ENCODE measurements at regions not wholly inside any gene's neighbourhood (a gene's known extent, or its start where the extent isn't known, plus 50 kb on each side); places are given as distances from the start of the nearest gene placed in this dataset.

DNA sequence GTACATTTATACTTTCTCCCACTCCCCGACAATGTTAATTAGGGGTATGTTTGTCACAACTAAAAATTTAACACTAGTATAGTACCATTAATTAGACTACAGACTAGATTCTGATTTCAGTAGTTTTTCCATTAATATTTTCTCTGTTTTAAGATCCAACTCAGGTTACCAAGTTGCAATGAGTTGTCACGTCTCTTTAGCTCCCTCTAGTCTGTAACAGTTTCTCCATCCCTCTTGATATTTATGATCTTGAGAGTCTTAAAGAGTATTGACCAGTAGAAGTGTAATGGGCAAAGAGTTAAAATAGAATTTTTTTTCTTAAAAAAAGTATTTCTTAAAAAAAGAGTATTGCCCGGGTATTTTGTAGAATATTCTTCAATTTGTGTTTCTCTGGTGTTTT is 598.1 kb downstream of the TBC1D4 start:
- DNase-seq, result no peak

DNA sequence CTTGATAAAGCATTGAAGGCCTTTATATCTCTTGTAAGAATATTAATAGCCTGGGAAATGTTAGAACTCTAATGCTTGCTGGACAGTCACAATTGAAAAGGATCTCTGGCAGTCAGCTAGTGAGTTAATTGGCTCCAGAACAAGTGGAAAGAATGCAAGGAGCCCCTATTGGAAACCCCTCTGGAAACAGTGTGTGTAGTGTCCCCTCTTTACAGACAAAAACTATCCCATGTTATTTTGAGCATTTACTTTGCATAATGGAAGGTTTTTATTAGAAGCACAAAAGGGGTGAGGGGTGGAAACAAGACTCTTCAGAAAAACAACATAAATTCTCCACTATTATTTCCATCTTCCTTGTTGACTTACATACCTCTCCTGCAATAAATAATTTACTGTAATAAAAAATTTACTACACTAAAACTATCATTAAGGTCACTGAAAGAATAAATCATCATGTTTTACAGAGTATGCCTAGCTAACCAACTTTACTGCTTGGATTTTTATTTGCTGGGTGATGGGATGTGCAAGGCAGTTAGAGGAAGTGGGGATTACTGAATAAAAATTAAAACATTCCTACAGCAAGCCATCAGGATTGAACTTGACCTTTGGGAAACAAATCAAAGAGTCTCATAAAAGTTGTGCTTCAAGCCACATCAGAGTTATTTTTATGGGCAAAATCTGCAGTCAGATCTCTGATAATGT is 610.4 kb downstream of the TBC1D4 start:
- DNase-seq, result no peak

DNA sequence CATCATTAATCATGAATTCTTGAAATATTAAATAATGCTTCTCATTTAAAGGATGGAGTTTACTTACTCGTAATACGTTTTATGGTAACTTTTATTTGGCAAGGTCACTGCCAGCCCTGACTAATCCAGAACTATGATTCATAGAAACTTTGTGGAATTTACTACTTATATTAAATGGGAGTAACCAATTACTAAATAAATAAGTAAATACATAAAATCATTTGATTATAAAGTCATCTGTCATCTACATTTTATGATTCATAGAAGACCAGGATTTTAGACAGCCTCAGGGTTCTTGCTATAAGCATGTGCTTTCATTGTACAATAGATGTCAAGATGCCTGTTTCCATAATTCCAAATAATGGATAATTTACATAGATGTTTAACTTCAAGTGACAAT is 611.1 kb downstream of the TBC1D4 start:
- DNase-seq, result no peak

DNA sequence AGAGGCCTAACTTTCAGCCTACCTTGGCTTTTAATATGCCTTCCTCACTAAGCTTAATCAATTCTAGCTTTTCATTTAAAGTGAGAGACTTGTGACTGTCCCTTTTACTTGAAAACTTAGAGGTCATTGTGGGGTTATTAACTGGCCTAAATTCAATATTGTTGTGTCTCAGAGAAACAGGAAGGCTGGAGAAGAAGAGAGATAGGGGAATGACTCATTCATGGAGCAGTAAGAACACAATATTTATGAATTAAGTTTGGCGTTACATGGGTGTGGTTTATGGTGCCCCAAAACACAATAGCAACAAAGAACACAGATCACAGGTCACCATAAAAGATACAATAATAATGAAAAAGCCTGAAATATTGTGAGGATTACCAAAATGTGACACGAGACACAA is 612.1 kb downstream of the TBC1D4 start:
- DNase-seq, result no peak

DNA sequence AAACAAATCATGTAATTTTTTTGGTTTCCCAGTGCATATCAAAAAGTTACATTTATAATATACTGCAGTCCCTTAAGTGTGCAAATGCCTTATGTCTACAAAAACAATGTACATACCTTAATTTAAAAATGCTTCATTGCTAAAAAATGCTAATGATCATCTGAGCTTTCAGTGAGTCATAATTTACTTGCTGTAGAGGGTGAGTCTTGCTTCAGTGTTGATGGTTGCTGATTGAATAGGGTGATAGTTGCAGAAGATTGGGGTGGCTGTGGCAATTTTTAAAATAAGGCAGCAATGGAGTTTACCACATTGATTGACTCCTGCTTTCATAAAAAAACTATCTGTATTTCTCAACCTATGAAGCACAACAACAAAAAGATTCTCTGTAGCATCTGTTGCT is 613.9 kb downstream of the TBC1D4 start:
- DNase-seq, result no peak

DNA sequence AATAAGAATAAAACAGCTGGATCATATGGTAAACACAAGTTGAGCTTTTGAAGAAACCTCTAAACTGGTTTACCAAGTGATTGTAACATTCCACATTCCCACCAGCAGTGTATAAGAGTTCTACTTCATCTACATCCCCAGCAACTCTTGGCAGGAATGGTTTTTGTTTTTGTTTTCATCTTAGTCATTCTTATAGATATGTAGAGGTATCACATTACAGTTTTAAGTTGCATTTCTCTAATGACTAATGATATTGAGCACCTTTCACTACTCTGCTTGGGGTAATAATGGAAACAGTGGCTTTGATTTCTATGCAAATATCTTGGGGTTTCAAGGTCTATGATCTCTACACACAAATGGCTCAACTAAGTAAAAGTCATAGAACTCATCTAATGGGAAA is 614.5 kb downstream of the TBC1D4 start:
- DNase-seq, result no peak

DNA sequence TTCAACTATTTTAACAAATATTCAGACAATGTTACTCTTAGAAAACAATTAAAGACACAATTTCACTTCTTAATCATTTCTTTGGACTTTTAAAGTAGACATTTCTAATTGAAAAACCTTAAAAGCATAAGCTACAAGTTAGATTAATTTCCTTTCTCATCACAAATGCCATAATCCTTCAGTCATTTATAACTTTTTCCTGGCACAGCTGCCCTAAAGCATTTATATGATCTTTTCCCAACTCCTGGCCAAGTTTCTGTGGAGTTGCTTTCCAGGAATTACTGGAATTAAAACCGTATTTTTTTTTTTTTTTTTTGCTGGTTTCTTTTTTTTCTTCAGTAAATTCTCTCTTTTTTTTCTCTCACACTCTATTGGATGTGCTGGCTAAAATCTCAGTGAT is 615.9 kb downstream of the TBC1D4 start:
- DNase-seq, result no peak

DNA sequence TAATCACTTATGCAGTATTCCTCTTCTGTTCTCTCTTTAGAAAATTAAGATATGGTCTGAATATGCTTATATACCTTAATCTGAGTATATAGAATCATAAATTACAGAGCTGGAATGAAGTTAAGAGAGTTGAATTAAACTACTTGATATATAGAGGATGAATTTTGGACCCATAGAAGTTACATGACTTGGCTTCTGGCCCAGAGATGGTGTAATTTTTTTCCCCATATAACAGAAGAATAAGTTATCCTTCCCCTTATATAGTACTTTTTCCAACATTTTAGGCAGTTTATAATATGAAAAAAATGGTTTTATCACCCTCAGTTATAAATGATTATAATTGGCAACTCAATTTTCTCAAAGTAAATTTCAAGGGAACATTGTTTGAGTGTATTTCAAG is 616.3 kb downstream of the TBC1D4 start:
- DNase-seq, result no peak

DNA sequence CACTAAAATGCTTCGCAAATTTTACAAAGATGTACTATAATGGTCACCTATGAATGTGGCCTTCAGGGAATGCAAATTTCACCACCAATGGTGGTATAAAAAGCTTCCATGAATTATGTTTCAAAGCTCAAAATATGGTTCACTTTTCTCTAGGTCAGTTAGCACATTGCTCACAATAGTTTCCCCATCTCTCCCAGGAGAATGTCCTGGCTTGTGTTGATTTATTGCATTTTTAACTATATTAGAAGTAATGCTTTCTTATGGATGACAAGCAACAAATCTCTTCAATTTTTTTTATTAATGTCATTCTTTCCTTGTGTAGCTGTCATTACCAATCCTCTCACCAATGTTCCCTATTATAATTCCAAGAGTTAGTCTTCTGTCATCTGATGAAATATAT is 621.2 kb downstream of the TBC1D4 start:
- no peak for DNase-seq

DNA sequence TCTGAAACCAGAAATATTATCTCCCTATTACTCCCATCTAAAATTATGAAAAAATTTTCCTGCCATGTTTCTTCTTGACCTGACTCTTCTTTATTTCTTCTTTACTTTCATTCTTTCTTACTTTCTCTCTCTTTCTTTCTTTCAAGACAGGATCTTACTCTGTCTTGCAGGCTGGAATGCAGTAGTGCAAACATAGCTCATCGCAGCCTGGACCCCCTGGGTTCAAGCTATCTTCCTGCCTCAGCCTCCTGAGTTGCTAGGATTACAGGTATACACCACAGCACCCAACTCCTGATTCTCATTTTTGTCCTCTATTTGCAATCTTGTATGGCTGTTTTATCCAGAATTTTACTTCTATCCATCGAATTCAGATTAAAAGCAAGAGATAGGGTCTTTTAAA is 631.1 kb downstream of the TBC1D4 start:
- DNase-seq, result no peak

DNA sequence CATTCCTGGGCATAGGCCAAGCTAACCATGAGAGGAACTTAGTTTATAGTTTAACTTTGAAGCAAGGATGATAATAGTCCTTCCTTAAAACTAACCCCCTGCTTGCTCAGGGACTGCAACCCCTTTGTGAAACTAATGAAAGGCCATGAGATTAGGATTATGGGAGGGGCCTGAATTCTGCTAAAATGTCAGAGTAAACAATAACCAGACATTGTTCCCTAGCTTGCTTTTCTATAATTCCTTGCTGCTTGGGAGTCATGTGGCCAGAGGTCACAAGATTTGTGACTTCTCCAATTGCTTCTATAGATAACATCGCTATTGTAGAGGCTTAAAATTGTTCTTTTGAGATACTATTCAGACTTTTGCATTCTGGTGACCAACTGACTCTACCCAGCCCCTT is 634.0 kb downstream of the TBC1D4 start:
- DNase-seq, result no peak

DNA sequence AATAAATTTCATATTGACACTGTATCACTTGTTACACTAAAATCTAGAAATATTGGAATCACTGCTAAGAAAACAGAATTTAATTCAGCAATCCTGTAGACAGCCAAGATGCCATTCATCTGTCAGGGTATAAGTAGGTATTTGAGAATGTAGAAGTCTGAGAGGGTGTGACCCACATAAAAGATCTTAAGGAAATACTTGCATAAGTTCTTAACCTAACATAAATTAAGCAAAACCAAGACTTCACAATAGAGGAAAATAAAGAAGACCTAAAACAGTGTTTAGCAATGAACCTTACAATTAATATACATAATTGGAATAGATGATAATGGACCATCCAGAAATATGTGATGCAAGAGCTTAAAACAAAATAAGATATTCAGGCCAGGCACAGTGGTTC is 636.2 kb downstream of the TBC1D4 start:
- DNase-seq, result no peak

DNA sequence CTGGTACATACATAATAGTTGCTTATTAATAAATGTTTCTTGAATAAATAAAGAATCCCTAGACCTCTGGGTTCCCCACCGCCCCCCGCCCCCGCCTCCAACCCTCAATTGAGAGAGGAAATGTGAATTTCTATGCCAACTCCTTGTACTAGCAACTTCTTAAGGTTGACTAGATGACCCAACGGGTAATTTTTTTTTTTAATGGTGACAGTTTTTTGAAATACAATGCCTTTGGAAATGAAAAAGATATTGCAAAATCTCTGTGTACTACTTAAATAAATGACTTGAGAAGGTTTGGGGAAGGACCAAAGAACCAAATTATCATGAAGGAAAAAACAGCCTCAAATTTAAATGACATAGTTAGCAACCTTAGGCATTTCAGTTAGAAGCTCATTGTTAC is 640.3 kb downstream of the TBC1D4 start:
- no peak for DNase-seq

DNA sequence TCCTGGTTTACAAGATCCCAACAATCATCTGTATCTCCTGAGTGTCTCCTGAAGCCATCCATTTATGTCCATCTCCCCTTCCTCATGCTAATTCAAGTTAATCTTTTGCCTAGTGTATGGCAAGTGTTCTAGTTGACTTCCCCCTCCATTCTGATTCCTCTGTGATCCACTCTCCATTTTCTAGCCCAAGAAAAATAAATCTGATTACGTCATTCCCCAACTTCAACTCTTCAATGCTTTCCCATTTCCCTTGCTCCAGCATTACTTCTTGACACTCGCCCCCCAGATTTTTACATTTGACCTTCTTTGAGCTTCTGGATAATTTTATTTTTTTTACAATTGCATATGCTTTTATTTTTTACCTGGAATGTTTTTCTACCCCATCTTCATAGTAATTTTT is 640.8 kb downstream of the TBC1D4 start:
- DNase-seq, result no peak

DNA sequence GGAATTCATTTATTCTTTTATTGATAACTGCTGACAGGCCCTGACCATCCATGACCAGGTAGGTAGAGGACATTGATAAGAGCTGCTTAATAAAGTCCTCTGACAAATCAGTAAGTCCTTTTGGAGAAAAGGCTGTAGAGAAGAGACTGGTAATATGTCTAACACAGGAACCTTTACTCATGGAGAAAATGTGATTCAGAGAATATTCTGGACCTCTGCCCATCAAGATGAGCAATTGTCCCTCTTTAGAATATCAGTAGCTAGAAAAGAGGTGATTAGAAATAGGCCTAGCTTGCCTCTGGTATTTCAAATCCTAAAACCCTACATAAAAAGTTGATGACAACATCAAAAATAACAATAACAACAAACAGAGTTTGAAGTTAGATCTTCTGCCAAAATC is 642.3 kb downstream of the TBC1D4 start:
- no peak for DNase-seq

DNA sequence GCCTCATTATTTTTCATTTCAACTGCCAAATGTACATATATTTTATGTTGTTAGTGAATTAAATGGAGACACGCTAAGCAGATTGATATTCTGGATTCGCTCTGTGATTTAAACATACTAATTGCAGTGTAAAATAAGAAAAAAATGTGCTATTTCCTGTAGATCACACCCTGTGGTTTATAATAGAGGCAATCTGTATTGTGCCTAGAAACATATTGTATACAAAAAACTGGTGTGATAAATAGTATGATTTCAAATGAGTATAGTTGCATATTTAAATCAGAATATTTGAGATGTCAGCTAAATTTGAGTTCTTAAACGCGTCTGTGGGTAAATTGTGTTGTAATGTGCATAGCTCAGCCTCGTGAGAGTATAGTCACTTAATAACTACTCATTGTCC is 643.9 kb downstream of the TBC1D4 start:
- DNase-seq, result no peak

DNA sequence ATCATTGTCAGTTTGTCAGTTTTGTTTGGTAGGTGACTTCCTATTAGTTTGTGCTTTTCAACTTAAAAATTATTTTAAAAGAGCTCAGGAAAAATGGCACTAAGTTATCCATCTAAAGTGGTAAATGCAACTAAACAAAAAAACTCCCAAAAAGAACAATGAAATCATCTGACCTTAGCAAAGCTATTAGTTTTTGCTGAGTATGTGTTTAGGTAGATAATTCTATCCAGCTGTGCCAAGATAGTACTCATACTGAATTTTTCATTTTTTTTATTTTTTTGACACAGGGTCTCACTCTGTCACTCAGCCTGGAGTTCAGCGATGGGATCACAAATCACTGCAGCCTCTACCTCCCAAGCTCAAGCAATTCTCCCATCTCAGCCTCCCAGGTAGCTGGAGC is 645.3 kb downstream of the TBC1D4 start:
- no peak for DNase-seq

DNA sequence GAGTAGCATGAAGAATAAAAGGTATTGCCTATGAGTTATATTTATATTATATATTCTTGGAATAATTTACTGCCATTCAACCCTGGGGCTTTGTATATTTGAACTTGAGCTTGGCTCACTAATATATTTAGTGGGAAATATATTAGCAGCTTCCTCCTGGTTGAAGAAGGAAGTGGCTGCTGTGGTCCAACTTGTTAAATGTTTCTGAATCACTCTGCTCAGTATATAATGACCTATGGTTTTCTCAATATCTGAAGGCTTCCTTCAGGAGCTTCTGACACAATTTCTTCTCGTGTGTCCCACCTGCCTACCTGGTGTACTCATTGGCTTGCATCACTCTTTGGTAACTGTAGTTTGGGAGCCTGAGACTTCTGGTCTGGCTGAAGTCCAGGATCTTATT is 646.4 kb downstream of the TBC1D4 start:
- DNase-seq, result no peak

DNA sequence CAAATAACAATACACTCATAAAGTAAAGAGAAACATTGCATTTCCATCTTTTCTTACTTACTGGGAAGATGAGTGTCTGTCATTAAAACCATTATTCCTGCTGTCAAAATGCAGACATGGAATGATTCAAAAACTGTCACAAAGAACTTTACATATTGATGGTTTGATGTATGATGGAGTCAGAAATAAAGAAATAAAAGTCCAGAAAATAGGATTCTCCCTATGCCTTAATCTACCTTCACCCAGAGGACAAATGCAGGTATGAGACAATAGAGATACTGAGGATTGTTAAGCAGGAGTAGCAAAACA is 656.1 kb downstream of the TBC1D4 start:
- DNase-seq, result no peak

DNA sequence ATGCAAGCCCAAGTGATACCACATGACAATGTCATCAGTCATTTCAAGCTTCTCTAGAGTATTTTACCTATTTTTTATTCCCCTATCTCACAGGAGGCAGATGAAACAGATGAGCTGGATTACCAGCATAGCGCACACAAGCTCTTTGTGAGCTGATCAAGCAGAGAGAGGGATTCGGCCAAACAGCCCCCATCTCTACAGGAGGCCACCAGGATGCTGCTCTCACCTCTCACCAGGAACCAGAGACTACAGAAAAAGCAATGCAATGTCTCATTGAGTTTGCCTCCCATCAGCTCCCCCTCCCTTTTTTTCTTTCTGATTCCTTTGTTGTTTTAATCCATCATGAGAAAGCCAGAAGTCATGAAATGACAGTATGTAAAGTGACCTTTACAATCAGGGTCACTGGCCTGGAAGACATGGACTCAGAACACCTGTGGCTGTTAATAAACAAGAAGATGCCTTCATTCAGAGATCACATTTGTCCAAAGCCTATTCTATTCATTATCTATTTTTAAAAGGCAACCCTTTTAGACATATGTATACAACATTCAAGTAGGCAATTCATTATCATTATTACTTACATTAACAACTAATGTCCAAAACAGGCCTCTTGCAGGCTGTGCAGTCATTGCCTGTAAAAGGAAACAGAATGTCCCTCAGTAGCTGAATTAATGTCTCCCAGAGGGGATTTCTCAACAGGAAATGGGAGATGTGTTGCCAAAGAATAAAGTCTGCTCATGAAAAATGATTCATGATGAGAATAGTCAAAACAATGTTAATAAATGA is 656.6 kb downstream of the TBC1D4 start:
- no peak for DNase-seq

DNA sequence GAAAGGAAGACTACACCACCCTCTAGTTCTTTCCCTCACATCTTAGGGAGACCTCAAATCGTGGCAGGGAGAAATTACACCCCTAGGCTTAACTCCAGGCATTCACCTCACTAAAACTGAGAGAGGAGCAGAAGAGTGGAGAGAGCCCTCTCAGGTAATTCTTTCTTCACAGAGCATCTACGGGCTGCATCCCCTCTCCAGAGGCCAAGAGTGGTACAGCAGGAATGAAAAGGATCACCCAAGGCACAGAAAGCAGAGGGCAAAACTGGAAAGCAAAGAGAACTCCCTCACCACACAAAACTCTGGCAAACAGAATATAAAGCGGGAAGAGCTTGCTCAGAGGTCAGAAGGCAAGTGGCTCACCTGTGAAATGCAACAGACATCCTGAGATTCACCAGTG is 661.2 kb downstream of the TBC1D4 start:
- DNase-seq, result no peak

DNA sequence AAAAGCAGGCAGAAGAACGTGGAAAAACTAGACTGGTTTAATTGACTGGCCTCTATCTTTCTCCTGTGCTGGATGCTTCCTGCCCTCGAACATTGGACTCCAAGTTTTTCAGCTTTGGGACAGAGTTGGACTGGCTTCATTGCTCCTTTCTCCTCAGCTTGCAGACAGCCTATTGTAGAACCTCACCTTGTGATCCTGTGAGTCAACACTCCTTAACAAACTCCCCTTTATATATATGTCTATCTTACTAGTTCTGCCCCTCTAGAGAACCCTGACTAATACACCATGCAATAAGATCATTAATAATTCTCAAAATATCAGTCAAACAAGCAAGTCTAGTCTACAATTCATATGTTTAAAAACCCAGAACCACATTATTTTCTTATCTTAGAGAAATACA is 662.4 kb downstream of the TBC1D4 start:
- DNase-seq, result no peak

DNA sequence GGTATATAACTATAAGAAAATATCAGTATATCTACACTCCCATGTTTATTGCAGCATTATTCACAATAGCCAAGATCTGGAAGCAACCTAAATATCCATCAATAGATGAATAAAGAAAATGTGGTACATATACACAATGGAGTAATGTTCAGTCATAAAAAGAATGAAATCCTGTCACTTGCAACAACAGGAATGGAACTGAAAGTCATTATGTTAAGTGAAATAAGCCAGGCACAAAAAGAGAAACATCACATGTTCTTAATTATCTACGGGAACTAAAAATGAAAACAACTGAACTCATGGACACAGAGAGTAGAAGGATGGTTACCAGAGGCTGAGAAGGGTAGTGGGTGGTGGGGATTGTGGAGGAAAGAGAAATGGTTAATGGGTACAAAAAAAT is 665.2 kb downstream of the TBC1D4 start:
- DNase-seq, result no peak

DNA sequence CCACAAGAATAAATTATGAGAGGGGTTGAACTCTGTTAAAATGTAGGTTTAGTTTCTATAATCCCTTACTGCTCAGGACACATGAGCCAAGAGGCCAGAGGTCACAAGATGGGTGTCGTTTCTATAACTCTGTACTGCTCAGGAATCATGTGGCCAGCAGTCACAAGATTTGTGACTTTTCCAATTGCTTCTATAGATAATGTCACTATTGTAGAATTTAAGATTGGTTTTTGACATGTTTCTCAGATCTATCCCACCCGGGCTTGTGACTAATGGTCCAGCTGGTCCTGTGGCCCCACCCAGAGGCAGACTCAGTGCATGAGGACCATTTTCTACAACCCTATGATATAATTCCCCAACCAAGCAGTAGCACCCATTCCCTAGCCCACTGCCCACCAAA is 662.0 kb upstream of the KLF12 start:
- DNase-seq, result peak in 6 of 56 donors; percentile 1 to 18 (median 4)

All from amygdala (tissue), 56 donors.